Neuron (in vitro differentiated cells): ENCODE measurements at regions not wholly inside any gene's neighbourhood (a gene's known extent, or its start where the extent isn't known, plus 50 kb on each side); places are given as distances from the start of the nearest gene placed in this dataset.
"Not testable (repeated sequence)": the region's sequence is repeated elsewhere in the genome, so short reads cannot be mapped to it uniquely, and the experiment has no call there.

Experiments
- H2AFZ ChIP-seq: one replicate; pipeline ENCODE4 v1.6.1; 2013; ENCODE audit warnings: low read depth, mild to moderate bottlenecking, inconsistent platforms, low read length, moderate library complexity
- H3K27me3 ChIP-seq: one replicate; pipeline ENCODE4 v1.6.1; 2013; ENCODE audit warnings: low read length; ENCODE audit not compliant: insufficient read depth
- H3K36me3 ChIP-seq: one replicate; pipeline ENCODE4 v1.6.1; 2013; ENCODE audit warnings: low read length; ENCODE audit not compliant: insufficient read depth
- H3K4me1 ChIP-seq: one replicate; pipeline ENCODE4 v1.6.1; 2013; ENCODE audit warnings: low read length; ENCODE audit not compliant: insufficient read depth
- H3K4me3 ChIP-seq: 2 replicates; pipeline ENCODE4 v1.5.1; 2013; ENCODE audit warnings: mild to moderate bottlenecking, low read length, moderate library complexity
- H3K9me3 ChIP-seq: one replicate; pipeline ENCODE4 v1.6.1; 2013; ENCODE audit warnings: low read length

- Histone ChIP-seq H3K27me3 (no peaks in the 10 kb centered on the region), H3K4me1 (no peaks in the 10 kb centered on the region), H2AFZ (no peak overlapping the region), H3K36me3 (no peaks in the 10 kb centered on the region), H3K9me3 (no peaks in the 10 kb centered on the region), H3K4me3 (no peak overlapping the region)
Observed at GRCh38 chr4:119958983-119959382, 107.7 kb downstream of the MAD2L1 start.

GRCh38 chr4:119955256-119955655 lies 111.4 kb downstream of the MAD2L1 start:
- Histone ChIP-seq H3K4me1 (no peaks in the 10 kb centered on the region), H3K27me3 (no peaks in the 10 kb centered on the region), H2AFZ (no peak overlapping the region), H3K36me3 (no peaks in the 10 kb centered on the region), H3K9me3 (no peaks in the 10 kb centered on the region), H3K4me3 (no peak overlapping the region)

GRCh38 chr4:119954487-119954886 lies 112.2 kb downstream of the MAD2L1 start:
- not testable (repeated sequence) for H2AFZ ChIP-seq, H3K9me3 ChIP-seq, H3K4me1 ChIP-seq, H3K36me3 ChIP-seq, H3K27me3 ChIP-seq, H3K4me3 ChIP-seq

- H3K27me3 ChIP-seq: no peaks in the 10 kb centered on the region
Observed at GRCh38 chr4:119946359-119946758, 120.3 kb downstream of the MAD2L1 start.

GRCh38 chr4:119942806-119943205 lies 123.8 kb downstream of the MAD2L1 start:
- H3K4me1 ChIP-seq: no peaks in the 10 kb centered on the region
- no peaks in the 10 kb centered on the region for H3K36me3 ChIP-seq
- H2AFZ ChIP-seq: no peak overlapping the region
- H3K27me3 ChIP-seq: no peaks in the 10 kb centered on the region
- no peaks in the 10 kb centered on the region for H3K9me3 ChIP-seq
- H3K4me3 ChIP-seq: no peak overlapping the region

More at GRCh38 chr4:119946359-119946758, 120.3 kb downstream of the MAD2L1 start:
- Histone ChIP-seq H2AFZ (no peak overlapping the region), H3K36me3 (no peaks in the 10 kb centered on the region), H3K9me3 (no peaks in the 10 kb centered on the region), H3K4me3 (no peak overlapping the region), H3K4me1 (no peaks in the 10 kb centered on the region)

GRCh38 chr4:119940557-119940956 lies 126.1 kb downstream of the MAD2L1 start:
- Histone ChIP-seq H3K9me3 (no peaks in the 10 kb centered on the region), H3K4me1 (no peaks in the 10 kb centered on the region), H3K27me3 (no peaks in the 10 kb centered on the region), H3K4me3 (no peak overlapping the region), H2AFZ (no peak overlapping the region), H3K36me3 (no peaks in the 10 kb centered on the region)

GRCh38 chr4:119939071-119939995 lies 127.3 kb downstream of the MAD2L1 start:
- H3K4me1 ChIP-seq: no peaks in the 10 kb centered on the region
- H3K4me3 ChIP-seq: no peak overlapping the region
- no peaks in the 10 kb centered on the region for H3K9me3 ChIP-seq
- no peak overlapping the region for H2AFZ ChIP-seq
- H3K36me3 ChIP-seq: no peaks in the 10 kb centered on the region
- H3K27me3 ChIP-seq: no peaks in the 10 kb centered on the region

GRCh38 chr4:119937746-119938145 lies 128.9 kb downstream of the MAD2L1 start:
- H3K36me3 ChIP-seq: no peaks in the 10 kb centered on the region
- H3K9me3 ChIP-seq: no peaks in the 10 kb centered on the region
- H3K4me3 ChIP-seq: no peak overlapping the region
- H2AFZ ChIP-seq: no peak overlapping the region
- no peaks in the 10 kb centered on the region for H3K27me3 ChIP-seq
- no peaks in the 10 kb centered on the region for H3K4me1 ChIP-seq

- no peak overlapping the region for H3K4me3 ChIP-seq
- no peaks in the 10 kb centered on the region for H3K27me3 ChIP-seq
- no peaks in the 10 kb centered on the region for H3K4me1 ChIP-seq
- H3K9me3 ChIP-seq: no peaks in the 10 kb centered on the region
- no peaks in the 10 kb centered on the region for H3K36me3 ChIP-seq
- H2AFZ ChIP-seq: no peak overlapping the region
Observed at GRCh38 chr4:119933606-119934005, 133.0 kb downstream of the MAD2L1 start.

- Histone ChIP-seq H3K9me3 (no peaks in the 10 kb centered on the region), H3K4me3 (no peak overlapping the region), H3K4me1 (no peaks in the 10 kb centered on the region), H2AFZ (no peak overlapping the region), H3K36me3 (no peaks in the 10 kb centered on the region), H3K27me3 (no peaks in the 10 kb centered on the region)
Observed at GRCh38 chr4:119932277-119932676, 134.4 kb downstream of the MAD2L1 start.

GRCh38 chr4:119930546-119930945 lies 136.1 kb downstream of the MAD2L1 start:
- Histone ChIP-seq H3K4me3 (no peak overlapping the region), H3K36me3 (no peaks in the 10 kb centered on the region), H2AFZ (no peak overlapping the region), H3K9me3 (no peaks in the 10 kb centered on the region), H3K4me1 (no peaks in the 10 kb centered on the region), H3K27me3 (no peaks in the 10 kb centered on the region)

GRCh38 chr4:119921830-119922229 lies 144.8 kb downstream of the MAD2L1 start:
- Histone ChIP-seq H3K4me1 (no peaks in the 10 kb centered on the region), H2AFZ (no peak overlapping the region), H3K9me3 (no peaks in the 10 kb centered on the region), H3K27me3 (no peaks in the 10 kb centered on the region), H3K4me3 (no peak overlapping the region), H3K36me3 (no peaks in the 10 kb centered on the region)

- Histone ChIP-seq H3K4me1 (no peaks in the 10 kb centered on the region), H3K4me3 (no peak overlapping the region), H3K9me3 (no peaks in the 10 kb centered on the region), H2AFZ (no peak overlapping the region), H3K27me3 (no peaks in the 10 kb centered on the region), H3K36me3 (no peaks in the 10 kb centered on the region)
Observed at GRCh38 chr4:119906277-119906676, 160.4 kb downstream of the MAD2L1 start.

GRCh38 chr4:119898211-119898610 lies 168.4 kb downstream of the MAD2L1 start:
- H3K4me3 ChIP-seq: no peak overlapping the region
- H3K27me3 ChIP-seq: no peaks in the 10 kb centered on the region

More at GRCh38 chr4:119898211-119898610, 168.4 kb downstream of the MAD2L1 start:
- H3K36me3 ChIP-seq: no peaks in the 10 kb centered on the region
- no peaks in the 10 kb centered on the region for H3K4me1 ChIP-seq
- no peak overlapping the region for H2AFZ ChIP-seq
- no peaks in the 10 kb centered on the region for H3K9me3 ChIP-seq
